Activated CD8-positive, alpha-beta memory T cell treated with anti-CD3 and anti-CD28 coated beads for 1 hour (primary cell): ENCODE measurements at regions not wholly inside any gene's neighbourhood (a gene's known extent, or its start where the extent isn't known, plus 50 kb on each side); places are given as distances from the start of the nearest gene placed in this dataset.

Experiments
- DNase-seq, 2 donors: peaks; one replicate each; pipeline ENCODE4 v3.0.0-alpha.2; 2020; ENCODE audit warnings: low read depth in 1 of 2; ENCODE audit errors: extremely low read depth in 1 of 2

DNA sequence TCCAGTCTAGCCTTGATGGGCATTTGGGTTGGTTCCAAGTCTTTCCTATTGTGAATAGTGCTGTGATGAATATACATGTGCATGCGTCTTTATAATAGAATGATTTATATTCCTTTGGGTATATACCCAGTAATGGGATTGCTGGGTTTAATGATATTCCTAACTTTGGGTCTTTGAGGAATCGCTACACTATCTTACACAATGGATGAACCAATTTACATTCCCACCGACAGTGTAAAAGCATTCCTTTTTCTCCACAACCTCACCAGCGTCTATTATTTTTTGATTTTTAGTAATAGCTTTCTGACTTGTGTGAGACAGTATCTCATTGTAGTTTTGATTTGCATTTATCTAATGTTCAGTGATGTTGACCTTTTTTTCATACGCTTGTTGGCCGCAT, 1040.1 kb downstream of the MAT2B start:
- DNase-seq, result no peak

DNA sequence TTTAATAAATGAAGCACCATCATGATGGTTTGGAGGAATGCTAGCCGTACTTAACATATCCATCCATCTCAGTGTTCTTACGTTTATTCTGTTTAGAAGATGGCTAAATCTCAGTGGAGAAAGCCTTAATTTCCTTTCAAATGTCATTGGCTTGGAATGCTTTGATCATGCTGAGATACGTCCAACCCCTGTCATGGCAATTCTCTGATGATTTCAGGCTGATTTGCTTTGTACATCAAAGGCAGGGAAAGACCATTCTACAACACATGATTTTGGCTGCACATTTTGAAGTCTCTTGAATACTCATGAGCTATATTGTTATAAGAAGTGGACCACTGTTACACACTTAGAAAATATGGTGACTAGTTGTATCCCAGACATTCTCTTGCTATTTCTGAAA, 1048.4 kb downstream of the MAT2B start:
- DNase-seq, result no peak

DNA sequence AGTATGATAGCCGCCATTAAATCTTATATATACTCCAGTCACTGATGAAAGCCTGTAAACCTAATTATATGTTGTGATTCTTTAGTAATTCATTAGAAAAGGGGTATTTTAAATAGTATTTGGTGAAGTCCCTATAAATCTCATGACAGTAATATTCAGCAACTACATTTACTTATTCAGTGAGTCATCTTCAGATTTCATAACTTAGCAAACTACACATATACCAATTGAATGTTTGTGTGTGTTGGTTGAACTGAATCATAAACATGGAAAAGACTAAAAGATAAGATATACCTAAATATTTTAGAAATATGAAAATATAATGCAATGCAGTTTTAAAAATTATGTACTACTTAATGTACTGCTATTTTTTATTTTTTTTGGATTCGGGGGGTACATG, 1050.4 kb downstream of the MAT2B start:
- no peak for DNase-seq

DNA sequence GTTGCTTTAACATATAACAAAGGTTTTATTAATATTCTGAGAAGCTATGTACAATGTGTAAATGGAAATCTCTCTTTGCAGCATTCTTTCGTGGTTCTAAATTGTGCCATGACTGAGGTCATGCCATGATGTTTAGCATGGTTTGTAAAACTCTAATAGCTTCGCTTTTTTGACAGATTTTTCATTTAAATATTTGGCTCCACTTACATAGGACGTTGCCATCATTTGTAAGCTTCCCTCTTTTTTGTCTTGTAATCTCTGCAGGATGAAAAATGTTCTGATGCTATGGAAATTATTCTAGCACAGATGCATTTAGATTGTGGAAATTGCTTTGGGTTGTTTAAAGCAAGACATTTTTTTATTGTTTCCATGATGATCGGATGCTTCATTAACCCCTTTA, 1054.8 kb downstream of the MAT2B start:
- no peak for DNase-seq

DNA sequence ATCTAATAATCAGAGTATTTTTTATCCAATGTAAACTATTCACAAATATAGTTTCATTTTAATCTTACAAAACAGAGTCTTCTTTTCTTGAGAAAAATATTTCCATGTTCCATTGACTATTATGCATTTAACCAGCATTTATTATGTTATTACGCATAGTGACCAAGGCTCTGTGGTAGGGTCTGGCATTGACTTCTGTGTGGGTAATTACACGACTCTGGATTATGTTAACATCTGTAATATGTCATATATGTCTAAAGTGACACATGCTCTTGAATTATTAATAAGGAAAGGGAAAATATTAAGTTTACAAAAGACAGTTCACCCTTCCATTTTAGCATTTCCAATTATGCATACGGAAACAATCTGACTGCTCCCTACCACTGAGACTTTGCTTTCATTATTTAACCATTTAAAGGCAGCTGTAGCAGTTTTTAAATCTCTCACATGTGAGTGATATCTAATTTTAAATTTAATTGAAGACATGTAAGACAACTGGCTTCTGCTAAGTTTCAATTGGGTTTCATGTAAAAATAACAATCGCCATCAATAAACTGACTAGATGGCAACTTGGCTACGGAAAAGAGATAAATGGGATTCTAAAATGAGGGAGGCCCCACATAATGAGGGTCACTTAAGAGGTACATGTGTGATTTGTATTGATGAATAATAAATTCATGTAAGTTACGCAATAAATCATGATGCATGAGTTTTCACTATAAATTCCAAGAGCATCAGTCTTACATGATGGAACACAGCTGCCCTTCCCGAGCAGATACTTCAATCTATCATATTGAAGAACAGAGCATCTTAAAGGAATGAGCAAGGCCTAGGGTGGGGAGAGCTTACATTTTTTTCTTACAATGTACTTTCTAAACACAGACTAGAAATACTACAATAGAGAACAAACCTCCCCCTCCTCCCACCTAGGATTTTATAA, 1056.8 kb downstream of the MAT2B start:
- DNase-seq, result no peak

DNA sequence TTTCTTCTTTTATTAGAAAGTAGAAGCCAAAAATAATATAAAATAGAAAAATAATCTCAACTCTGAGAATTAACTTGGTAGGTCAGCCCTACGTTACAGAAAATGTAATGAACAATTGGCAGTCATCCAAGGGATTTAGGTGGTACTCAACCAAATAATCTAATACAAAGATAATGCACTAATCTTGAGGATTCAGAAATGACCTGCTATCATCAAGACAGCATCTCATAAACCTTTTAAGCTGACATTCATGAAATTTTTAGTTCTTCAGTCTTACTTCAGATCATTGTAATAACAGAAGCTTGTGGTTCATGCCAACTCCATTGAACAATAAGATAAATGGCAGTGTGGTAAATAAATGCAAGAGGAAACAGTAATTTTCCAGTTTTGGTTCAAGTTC, 1058.0 kb downstream of the MAT2B start:
- no peak for DNase-seq

DNA sequence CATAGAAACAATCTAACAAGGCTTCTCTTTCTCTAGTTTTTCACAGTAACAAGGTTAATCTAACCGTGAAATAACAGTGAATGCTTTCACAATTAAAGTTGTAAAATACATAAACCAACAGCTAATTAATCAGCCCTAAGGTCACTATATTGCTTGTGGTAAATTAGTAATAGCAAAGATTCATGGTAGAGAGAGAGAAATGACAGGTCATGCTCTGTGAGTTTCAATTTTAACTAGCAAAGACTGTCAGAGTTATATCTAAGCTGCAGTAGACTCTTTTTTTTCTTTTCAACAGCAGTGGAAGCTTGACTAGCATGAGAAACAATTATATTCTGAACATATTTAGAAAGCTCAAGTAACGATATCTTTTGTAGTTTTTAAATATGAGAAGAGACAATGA, 1068.0 kb downstream of the MAT2B start:
- DNase-seq, result no peak

DNA sequence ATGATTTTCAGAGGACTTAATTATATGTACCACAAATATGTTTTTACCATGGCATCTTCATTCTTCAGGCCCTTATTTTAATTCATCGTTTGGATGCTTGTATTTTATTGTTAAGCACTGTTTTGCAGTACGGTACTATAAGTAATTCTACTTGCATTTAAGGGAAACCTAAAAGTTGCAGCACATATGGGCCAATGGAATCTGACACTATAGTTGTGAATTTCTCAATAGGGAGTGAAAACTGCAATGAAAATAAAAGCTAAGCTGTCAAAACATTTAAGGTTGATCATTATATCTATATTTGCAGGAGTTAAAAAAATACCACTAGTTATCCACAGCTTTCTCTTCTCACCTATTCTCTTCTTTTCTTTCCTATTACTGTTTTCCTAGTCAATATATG, 1071.8 kb downstream of the MAT2B start:
- no peak for DNase-seq

DNA sequence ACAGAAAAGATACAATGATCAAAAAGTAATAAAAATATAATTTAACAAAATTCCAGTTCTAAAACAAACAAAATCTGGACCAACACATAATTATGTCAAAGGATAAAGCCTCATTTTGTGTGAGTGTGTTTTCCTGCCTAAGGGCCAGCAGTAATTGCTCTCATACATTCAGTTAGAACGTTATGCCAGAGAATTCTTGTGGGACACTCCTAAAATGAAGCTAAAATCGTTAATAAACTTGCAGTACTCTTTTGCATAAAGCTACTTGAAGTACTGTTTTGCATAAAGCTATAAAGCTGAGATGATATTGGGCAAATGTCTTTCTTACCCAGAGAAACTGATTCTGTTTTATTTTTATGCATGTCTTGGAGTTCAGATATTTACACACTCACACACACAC, 1072.3 kb downstream of the MAT2B start:
- no peak for DNase-seq

DNA sequence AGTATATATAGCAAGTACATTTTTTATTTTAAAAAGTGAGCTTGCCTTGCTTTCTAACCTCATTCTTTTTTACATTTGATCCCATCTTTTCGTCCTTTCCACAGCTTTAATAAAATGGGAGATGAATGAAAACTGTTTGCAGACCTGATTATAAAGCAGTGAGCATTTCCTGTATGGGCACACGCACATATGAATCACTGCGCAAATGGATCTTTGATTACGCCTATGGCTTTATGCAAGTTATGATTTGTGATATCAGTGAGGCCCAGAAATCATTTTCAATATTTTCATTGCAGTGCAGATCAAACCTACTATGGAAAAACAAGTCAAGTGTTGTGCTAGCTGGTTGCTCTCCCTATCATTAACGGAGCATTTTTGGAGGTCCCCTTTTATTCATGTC, 1073.0 kb downstream of the MAT2B start:
- no peak for DNase-seq

DNA sequence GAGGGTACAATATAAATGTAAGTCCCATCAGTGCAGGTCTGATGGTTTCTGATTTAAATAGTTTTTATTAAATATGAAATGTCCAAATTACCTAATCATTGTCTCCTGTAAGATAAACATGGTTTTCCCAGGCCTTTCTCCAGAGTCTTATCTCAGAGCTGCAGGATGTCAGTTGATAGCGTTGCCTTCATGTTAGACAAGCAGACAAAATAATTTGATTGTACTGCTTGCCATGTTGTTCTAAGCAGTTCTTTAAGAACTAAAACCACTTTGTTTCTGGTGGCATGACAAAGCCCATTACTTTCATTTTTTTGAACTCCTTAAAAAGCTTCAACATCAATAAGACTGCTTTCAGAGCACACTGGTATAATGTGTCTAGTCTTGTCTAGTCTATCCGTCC, 1073.5 kb downstream of the MAT2B start:
- no peak for DNase-seq

DNA sequence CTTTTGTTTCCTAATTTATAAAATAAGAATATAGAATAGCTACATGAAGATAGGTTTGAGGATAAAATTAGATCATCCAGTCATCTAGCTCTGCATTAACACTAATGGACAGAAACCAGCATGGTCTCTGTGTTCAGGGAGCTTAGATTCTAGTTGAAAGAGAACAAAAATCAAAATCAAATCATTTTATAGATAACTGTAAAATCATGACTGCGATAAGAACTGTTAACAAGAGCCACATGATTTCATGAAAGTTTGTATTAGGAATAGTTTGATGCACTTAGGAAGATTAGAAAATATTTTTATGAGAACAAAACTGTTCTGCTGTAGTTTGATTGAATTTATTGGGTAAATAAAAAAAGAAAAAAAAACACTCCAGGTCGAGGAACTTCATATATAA, 1074.7 kb downstream of the MAT2B start:
- no peak for DNase-seq

DNA sequence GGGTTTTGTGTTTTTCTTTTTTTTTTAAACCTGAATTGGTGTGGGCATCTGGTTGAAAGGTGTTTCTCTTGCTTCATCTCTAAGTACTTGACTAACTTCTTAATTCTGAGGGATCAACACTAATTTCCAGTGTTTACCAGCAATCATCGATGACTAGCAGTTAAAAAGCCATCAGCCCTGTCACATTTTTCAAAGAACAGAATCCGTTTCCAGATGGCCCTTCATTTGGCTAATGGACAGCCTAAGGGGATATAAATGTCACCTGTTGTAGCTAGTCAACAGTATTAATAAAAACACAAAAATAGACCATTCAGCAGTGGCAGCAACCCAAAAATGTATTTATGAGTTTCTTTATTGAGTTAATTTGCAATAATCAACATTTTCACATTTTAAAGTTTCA, 1076.5 kb downstream of the MAT2B start:
- DNase-seq, result no peak

DNA sequence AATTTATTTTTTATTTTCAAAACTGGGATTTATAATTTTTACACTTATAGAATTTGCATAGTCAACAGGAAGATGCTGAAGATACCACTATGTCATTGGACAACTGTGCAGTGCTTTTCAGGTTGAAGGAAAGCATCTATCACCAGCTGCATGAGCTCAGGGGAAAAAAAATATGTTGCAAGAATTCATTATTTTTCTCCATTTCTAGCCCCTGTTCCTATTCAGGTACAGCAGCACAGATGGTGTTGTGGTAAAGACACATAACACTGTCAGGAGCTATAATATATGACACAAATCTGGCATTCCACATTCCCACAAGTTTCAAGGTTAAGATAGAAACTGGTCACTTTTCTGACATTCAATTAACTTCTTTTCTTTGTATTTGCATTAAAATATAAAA, 1088.6 kb downstream of the MAT2B start:
- DNase-seq, result no peak

DNA sequence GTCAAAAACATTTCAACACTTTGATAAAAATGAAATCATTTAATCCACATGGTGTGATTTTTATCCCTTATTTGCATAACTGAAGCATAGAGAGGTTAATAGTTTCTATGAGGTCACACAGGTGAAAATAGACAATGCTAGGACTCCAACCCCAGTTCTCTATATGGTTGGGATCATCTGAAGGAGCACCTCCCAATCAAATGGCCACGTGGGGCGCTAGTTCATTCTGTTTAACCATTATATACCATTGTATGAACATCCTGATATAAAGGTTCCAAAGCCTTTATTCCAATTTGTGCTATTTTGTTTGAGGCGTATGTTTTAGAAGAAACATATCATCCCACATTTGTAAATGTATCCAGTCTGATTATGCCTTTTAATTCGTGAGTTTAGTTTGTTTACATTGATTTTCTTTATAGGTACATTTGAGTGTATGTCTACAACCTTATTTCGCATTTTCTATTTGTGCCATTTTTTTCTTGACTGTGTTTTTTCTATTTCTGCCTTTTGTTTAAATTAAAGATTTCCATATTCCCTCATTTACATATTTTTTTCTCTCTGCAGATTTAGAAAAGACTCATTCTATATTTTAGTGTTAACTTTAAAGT, 1092.0 kb downstream of the MAT2B start:
- no peak for DNase-seq

DNA sequence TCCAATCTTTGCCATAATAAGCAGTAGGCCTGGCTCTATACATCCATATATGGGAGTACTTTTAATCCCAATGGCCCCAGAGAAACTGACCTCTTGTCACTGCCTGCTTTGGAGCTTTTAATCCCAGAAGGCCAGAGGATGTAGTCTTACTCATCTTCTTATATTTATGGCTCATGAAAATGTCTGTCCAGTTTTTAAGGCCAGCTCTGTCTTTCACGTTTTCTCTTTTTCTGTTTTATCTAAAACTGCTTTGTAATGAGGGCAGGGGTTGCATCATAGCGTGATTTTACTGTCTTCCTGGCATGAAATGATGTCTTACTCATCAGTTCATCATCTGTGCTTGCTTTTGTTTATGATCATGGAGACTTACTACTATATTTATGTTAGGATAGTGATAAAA, 1094.9 kb downstream of the MAT2B start:
- DNase-seq, result no peak

DNA sequence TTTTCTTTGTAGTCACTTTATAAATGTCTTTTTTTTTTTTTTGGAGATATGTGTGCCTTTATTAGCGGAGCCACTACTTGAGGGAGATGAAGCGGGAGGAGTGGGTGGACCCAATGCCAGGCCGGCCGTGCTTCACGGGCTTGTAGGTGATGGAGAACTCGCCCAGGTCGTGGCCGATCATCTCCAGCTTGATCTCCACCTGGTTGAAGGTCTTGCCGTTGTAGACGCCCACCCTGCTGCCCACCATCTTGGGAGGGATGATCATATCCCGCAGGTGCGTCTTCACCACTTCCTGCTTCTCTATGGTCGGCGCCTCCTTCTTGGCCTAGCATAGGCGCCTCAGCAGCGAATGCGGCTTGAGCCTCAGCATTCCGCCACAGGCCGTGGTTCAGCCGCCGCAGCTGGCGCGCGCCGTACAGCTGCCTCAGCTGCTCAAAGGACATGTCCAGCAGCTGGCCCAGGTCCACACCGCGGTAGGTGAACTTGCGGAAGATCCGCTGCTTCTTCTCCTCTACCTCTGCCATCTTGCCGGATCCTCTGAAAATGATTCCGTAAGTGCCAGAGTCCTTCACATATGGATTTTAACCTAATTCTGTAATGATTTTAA, 1095.6 kb downstream of the MAT2B start:
- DNase-seq, result no peak

DNA sequence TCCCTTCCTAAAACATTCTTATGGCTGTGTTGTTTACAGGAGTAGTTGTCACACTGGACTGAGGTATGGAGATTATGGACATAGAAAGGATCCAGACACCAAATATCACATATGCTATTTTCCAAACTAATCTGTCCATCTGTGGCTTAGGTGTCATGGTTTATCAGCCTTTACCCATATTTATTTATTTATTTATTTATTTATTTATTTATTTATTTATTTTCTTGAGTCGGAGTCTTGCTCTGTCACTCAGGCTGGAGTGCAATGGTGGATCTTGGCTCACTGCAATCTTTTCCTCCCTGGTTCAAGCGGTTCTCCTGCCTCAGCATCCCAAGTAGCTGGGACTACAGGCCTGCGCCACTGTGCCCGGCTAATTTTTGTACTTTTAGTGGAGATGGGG, 1103.1 kb downstream of the MAT2B start:
- DNase-seq, result no peak

DNA sequence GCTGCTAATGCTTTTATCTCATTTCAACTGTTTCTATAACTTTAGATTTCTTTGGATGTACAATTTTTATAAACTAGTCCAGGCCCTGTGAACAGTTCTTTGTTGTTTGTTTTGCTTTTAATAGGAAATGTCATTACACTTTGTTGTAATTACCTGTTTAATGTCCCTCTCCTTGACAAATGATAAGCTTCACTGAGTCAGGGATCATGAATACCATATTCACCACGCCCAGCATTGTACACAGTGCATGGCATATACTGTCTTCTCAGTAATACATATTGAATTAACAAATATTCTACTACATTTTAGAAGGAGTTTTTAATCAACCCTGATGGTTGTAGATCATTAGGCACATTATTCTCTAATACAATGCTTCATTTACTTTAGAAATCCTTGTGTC, 1105.0 kb downstream of the MAT2B start:
- DNase-seq, result no peak

DNA sequence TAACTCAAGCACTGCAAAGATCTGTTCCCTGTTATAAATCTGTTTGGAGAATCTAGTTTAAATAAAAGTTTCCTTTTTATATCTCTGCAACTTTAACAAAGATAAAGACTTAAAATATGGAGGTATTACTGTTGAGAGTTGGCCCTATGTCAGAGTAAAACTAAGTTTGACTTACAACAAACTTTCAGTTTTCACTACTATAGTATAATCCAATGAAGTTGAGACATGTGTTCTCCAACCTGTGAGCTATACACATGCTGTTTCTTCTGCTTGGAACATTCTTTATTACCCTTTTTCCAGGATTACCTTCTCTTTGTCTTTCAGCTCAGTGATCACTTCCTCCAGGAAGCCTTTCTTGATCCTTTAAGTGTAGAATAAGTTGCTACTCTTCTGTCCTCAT, 1109.3 kb downstream of the MAT2B start:
- DNase-seq, result no peak

DNA sequence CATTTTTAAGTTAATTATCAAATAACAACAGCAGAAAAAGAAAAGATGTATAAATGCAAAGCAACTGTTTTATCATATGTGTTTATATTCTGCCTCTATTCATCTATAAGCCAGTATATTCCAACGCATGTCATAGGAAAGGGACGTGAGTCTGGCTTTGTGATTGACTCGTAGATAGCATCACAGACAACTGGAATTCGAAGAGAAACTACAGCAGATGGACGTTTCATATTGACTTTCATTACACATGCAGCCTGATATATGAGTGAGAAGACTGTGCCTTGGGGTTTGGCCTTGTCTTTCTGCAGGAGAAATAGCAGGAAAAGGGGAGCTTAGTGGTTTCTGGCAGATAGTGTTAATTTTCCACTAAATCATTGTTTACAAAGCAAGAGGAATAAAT, 1111.9 kb downstream of the MAT2B start:
- DNase-seq, result no peak

DNA sequence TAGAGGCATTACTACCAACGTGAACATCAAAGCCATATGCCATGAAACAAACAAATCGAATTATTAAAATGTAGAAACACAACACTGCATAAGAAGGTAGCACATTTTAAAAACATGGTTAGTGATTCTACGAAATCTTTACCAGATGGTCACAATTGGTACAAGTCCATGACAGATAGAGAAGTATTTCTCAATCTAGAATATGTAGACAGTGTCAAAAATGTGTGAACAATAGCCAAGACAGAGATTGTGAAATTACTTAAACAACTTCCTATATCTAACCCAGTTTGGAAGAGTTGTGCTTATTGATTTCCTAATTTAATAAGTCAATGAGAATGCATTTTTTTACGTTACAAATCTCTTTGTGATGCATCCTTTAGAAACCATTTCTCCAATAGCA, 1121.6 kb downstream of the MAT2B start:
- DNase-seq, result no peak
